ENCODE measurements at regions not wholly inside any gene's neighbourhood (a gene's known extent, or its start where the extent isn't known, plus 50 kb on each side); places are given as distances from the start of the nearest gene placed in this dataset.

DNA sequence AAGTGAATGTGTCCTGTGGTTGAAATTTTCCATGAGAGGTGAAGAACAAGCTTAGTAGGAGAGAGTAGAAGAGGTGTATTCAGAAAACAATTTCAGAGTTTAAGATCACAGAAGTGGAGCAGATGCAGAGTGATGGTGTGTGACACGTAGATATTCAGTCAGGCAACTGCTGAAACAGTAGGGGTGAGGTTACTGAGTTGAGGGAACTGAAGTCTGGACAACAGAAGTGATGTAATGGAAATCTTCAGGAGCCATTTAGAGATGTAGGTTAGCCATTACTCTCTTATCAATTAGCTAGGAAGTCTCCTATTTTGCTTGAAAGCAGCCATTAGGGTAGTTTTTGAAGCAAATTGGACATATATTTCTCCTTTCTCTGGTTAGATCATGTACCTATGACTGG, 584.4 kb downstream of the PKHD1 start:
- TF ChIP-seq, protein P1, sequence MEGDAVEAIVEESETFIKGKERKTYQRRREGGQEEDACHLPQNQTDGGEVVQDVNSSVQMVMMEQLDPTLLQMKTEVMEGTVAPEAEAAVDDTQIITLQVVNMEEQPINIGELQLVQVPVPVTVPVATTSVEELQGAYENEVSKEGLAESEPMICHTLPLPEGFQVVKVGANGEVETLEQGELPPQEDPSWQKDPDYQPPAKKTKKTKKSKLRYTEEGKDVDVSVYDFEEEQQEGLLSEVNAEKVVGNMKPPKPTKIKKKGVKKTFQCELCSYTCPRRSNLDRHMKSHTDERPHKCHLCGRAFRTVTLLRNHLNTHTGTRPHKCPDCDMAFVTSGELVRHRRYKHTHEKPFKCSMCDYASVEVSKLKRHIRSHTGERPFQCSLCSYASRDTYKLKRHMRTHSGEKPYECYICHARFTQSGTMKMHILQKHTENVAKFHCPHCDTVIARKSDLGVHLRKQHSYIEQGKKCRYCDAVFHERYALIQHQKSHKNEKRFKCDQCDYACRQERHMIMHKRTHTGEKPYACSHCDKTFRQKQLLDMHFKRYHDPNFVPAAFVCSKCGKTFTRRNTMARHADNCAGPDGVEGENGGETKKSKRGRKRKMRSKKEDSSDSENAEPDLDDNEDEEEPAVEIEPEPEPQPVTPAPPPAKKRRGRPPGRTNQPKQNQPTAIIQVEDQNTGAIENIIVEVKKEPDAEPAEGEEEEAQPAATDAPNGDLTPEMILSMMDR (IDR thresholded peaks at IDR 0.05; ENCODE audit: borderline replicate concordance, control extremely low read depth, extremely low read depth, insufficient read depth, missing control alignments): no peak
- no peak for DNase-seq (ENCODE audit: low spot score)
- in situ Hi-C loops (cut with MboI; ENCODE audit: low sequenced_read_pairs, unreplicated experiment): no loop called here

DNA sequence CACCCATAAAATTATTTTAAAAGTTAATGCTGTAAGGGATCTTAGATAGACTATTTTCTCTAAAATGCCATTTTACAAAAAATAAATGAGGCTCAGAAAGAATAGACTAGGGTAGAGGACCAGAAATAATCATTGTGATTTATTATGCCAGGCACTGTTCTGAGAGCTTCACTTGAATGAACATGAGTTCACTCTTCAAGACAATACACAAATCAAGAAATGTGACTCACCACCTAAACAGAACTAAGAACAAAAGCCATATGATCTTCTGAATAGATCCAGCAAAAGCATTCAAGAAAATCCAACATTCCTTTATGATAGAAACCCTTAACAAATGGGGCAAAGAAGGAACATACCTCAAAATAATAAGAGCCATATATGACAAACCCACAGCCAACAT, 582.0 kb downstream of the PKHD1 start:
- DNase-seq (ENCODE audit: low spot score): no peak
- in situ Hi-C loops (cut with MboI; ENCODE audit: low sequenced_read_pairs, unreplicated experiment): no loop called here

DNA sequence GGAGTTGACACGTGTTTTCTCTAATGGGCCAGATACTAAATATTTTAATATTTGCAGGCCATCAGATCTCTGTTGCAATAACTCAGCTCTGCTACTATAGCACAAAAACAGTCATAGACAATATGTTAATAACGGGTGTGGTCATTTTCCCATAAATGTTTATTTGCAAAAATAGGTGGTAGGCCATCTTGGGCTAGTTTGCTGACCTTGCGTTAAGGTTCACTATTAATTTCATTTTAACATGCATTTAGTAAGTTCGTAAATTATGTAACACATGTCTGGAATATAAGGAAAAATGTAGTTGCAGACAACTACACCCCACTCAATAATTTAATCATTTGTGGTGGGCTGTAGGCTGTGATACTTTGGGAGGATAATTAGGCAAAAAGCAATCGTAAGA, 577.8 kb downstream of the PKHD1 start:
- in situ Hi-C loops (cut with MboI; ENCODE audit: low sequenced_read_pairs, unreplicated experiment): no loop called here
- TF ChIP-seq, protein P1 (IDR thresholded peaks at IDR 0.05; ENCODE audit: borderline replicate concordance, control extremely low read depth, extremely low read depth, insufficient read depth, missing control alignments): no peak

More for the DNA sequence above, 582.0 kb downstream of the PKHD1 start:
- TF ChIP-seq, protein P1 (IDR thresholded peaks at IDR 0.05; ENCODE audit: borderline replicate concordance, control extremely low read depth, extremely low read depth, insufficient read depth, missing control alignments): no peak

DNA sequence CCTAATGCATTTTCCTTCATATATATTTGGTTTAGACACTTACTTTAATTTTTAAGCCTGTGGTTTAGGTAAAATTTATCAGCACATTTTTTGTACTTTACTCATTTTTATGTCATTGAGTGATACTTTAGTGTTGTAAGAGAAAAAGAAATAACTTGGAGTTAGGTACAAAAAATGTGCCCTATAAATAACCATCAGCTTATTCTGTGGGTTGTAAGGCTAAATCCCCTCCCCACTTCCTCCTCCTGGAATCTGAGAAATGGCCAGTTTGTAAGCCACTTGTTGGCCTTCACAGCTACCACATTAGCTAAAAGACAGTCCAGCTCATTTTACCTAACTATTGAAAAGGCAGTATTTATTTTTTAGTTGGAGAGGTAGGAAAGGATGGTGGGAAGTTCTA, 576.3 kb downstream of the PKHD1 start:
- DNase-seq (ENCODE audit: low spot score): no peak
- TF ChIP-seq, protein P1 (IDR thresholded peaks at IDR 0.05; ENCODE audit: borderline replicate concordance, control extremely low read depth, extremely low read depth, insufficient read depth, missing control alignments): no peak
- in situ Hi-C loops (cut with MboI; ENCODE audit: low sequenced_read_pairs, unreplicated experiment): no loop called here

More for the DNA sequence above, 577.8 kb downstream of the PKHD1 start:
- DNase-seq (ENCODE audit: low spot score): no peak

DNA sequence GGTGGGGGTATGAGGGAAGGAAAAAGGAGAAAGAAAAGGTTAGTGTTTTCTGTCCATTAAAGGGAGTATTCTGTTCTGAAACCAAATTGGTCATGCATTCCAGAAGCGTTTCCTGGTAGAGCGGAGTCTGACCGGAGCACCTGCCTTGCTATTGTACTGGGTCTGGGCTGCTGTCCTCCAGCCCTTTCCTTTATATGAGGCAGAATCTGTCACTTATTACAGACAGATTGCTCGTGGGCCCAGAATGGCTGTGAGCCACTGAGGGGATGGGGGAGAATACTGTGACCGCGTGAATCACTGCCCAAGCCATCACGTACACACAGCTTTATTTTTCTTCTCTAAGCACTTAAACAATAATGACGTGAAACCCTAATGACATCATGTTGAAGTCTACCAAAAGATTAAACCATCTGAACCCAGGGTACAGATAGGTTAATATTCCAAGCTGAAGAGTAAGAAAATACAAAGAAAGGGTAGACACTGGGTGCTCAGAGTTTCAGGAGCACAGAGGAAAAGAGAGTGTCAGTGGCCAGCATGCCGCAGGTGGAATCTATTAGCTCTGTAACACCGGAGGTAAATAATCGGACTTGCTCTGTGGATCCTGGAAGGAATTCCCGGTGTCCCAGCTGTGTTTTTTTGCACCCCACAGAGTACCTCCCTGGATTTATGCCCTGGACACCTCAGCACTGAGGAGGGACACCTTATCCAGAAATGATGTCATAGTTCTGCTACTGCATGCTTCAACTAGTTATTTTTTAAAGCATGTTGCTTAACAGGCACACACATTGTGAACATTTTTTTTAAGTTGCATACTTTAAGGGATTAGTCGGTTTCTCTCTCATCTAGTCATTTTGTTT, 573.3 kb downstream of the PKHD1 start:
- in situ Hi-C loops (cut with MboI; ENCODE audit: low sequenced_read_pairs, unreplicated experiment): no loop called here
- no peak for DNase-seq (ENCODE audit: low spot score)
- TF ChIP-seq, protein P1 (IDR thresholded peaks at IDR 0.05; ENCODE audit: borderline replicate concordance, control extremely low read depth, extremely low read depth, insufficient read depth, missing control alignments): no peak

DNA sequence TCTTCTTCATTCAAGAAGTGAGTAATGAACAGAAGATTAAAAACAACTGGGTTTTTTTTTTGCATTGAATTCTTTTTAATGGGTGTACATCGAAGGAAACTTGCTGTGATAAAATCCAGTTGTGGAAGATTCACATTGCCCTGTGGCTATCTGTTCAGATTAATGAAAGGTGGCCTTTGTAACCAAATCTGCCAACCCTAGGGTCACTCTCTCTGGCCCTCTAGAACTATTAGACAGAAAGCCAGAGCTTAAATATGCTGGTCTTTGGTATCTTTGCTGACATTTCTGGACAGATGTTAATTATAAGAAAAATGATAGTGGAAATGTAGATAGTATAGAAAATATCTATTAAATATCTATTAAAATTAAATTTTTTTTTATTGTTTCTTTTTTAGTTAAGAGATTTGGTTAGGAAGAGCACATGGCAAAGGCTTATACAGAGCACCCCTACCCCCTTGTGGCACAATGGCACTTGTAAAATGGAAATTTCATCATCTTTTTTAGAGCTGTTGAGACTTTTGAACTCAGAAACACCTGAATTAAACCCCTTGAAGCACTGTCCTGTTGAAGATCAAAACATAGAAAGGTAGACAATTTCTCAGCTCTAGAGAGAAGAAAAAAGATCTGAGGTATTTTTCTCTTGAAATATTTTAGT, 572.5 kb downstream of the PKHD1 start:
- DNase-seq (ENCODE audit: low spot score): no peak
- in situ Hi-C loops (cut with MboI; ENCODE audit: low sequenced_read_pairs, unreplicated experiment): no loop called here
- TF ChIP-seq, protein P1 (IDR thresholded peaks at IDR 0.05; ENCODE audit: borderline replicate concordance, control extremely low read depth, extremely low read depth, insufficient read depth, missing control alignments): no peak

Measured in GM13976 (cell line).